Urinary bladder (tissue), 3 donors: ENCODE measurements at regions not wholly inside any gene's neighbourhood (a gene's known extent, or its start where the extent isn't known, plus 50 kb on each side); places are given as distances from the start of the nearest gene placed in this dataset.
A peak's percentile ranks its signal among the peaks of the same experiment; 100 is the strongest.

Experiments
- DNase-seq: peaks from one replicate; pipeline ENCODE4 v3.0.0-alpha.2; 2015; ENCODE audit errors: extremely low spot score
- H3K27ac ChIP-seq: one replicate; pipeline ENCODE4 v1.5.1; 2013; ENCODE audit warnings: low read depth, mild to moderate bottlenecking, moderate library complexity
- H3K36me3 ChIP-seq: one replicate; pipeline ENCODE4 v1.6.1; 2013; ENCODE audit warnings: mild to moderate bottlenecking, moderate library complexity; ENCODE audit not compliant: insufficient read depth
- H3K4me1 ChIP-seq: one replicate; pipeline ENCODE4 v1.6.1; 2013; ENCODE audit warnings: mild to moderate bottlenecking, moderate library complexity; ENCODE audit not compliant: insufficient read depth
- H3K4me3 ChIP-seq: one replicate; pipeline ENCODE4 v1.5.1; 2013; ENCODE audit warnings: low read depth, low read length
- WGBS: extraction: QIAGEN DNeasy Blood & Tissue Kit; methylation state at CpG from one replicate; pipeline ENCODE4 v1.1.7; 2013; 5-methylcytosine and 5-hydroxymethylcytosine counted together
- donor health status: healthy with polysubstance abuse.
- donor health status: healthy.

- no peak overlapping the region for H3K4me3 ChIP-seq
- no peaks in the 10 kb centered on the region for H3K36me3 ChIP-seq
- no peaks in the 10 kb centered on the region for H3K4me1 ChIP-seq
- H3K27ac ChIP-seq = no peak overlapping the region
- DNase-seq = no peak
Observed at GRCh38 chr1:87803375-87803774, 474.7 kb downstream of the LMO4 start.

GRCh38 chr1:87804128-87804527 lies 475.4 kb downstream of the LMO4 start:
- H3K27ac ChIP-seq = no peak overlapping the region
- H3K4me3 ChIP-seq = no peak overlapping the region
- no peaks in the 10 kb centered on the region for H3K36me3 ChIP-seq
- H3K4me1 ChIP-seq = no peaks in the 10 kb centered on the region
- DNase-seq = no peak
- 98% methylated on average over 2 of the region's 2 CpGs for WGBS

- peak; percentile 71 for DNase-seq
- WGBS = 29% methylated on average over 14 of the region's 14 CpGs
- H3K4me3 ChIP-seq = peak overlapping the region; percentile 23
- H3K36me3 ChIP-seq = no peaks in the 10 kb centered on the region
- no peaks in the 10 kb centered on the region for H3K4me1 ChIP-seq
- no peak overlapping the region for H3K27ac ChIP-seq
Observed at GRCh38 chr1:87805666-87806378, 477.1 kb downstream of the LMO4 start.

GRCh38 chr1:87806379-87807094 lies 477.9 kb downstream of the LMO4 start:
- Histone ChIP-seq H3K36me3 (no peaks in the 10 kb centered on the region), H3K4me1 (no peaks in the 10 kb centered on the region), H3K4me3 (peak overlapping the region; percentile 23), H3K27ac (no peak overlapping the region)
- WGBS = 47% methylated on average over 6 of the region's 6 CpGs
- no peak for DNase-seq

GRCh38 chr1:87810166-87810565 lies 481.5 kb downstream of the LMO4 start:
- 74% methylated on average over 1 of the region's 1 CpG for WGBS
- DNase-seq = no peak
- Histone ChIP-seq H3K27ac (no peak overlapping the region), H3K4me1 (no peaks in the 10 kb centered on the region), H3K4me3 (no peak overlapping the region), H3K36me3 (no peaks in the 10 kb centered on the region)

- no peak for DNase-seq
- no peak overlapping the region for H3K4me3 ChIP-seq
- 89% methylated on average over 6 of the region's 6 CpGs for WGBS
- H3K4me1 ChIP-seq = no peaks in the 10 kb centered on the region
- no peaks in the 10 kb centered on the region for H3K36me3 ChIP-seq
- H3K27ac ChIP-seq = no peak overlapping the region
Observed at GRCh38 chr1:87812871-87813577, 484.3 kb downstream of the LMO4 start.

- H3K4me3 ChIP-seq = no peak overlapping the region
- no peak for DNase-seq
- H3K36me3 ChIP-seq = no peaks in the 10 kb centered on the region
- no peaks in the 10 kb centered on the region for H3K4me1 ChIP-seq
- 67% methylated on average over 1 of the region's 1 CpG for WGBS
- H3K27ac ChIP-seq = no peak overlapping the region
Observed at GRCh38 chr1:87814573-87814972, 485.9 kb downstream of the LMO4 start.

GRCh38 chr1:87816646-87817045 lies 488.0 kb downstream of the LMO4 start:
- H3K36me3 ChIP-seq = no peaks in the 10 kb centered on the region
- no peak for DNase-seq
- no peak overlapping the region for H3K27ac ChIP-seq
- 29% methylated on average over 3 of the region's 3 CpGs for WGBS
- no peaks in the 10 kb centered on the region for H3K4me1 ChIP-seq
- no peak overlapping the region for H3K4me3 ChIP-seq

GRCh38 chr1:87820668-87821334 lies 492.1 kb downstream of the LMO4 start:
- Histone ChIP-seq H3K27ac (no peak overlapping the region), H3K36me3 (no peaks in the 10 kb centered on the region), H3K4me1 (no peaks in the 10 kb centered on the region), H3K4me3 (no peak overlapping the region)
- DNase-seq = no peak
- WGBS = 48% methylated on average over 8 of the region's 8 CpGs

- no peaks in the 10 kb centered on the region for H3K4me1 ChIP-seq
- no peak overlapping the region for H3K27ac ChIP-seq
- H3K4me3 ChIP-seq = no peak overlapping the region
- 94% methylated on average over 5 of the region's 5 CpGs for WGBS
- no peaks in the 10 kb centered on the region for H3K36me3 ChIP-seq
- no peak for DNase-seq
Observed at GRCh38 chr1:87821335-87821697, 492.6 kb downstream of the LMO4 start.

GRCh38 chr1:87826681-87827251 lies 498.1 kb downstream of the LMO4 start:
- Histone ChIP-seq H3K27ac (no peak overlapping the region), H3K4me1 (no peaks in the 10 kb centered on the region), H3K36me3 (no peaks in the 10 kb centered on the region), H3K4me3 (peak overlapping the region; percentile 8)
- peak; percentile 63 for DNase-seq
- WGBS = 35% methylated on average over 7 of the region's 7 CpGs

GRCh38 chr1:87829360-87829759 lies 500.7 kb downstream of the LMO4 start:
- H3K4me1 ChIP-seq = no peaks in the 10 kb centered on the region
- DNase-seq = no peak
- 96% methylated on average over 4 of the region's 4 CpGs for WGBS
- no peak overlapping the region for H3K27ac ChIP-seq
- no peaks in the 10 kb centered on the region for H3K36me3 ChIP-seq
- no peak overlapping the region for H3K4me3 ChIP-seq

- no peak for DNase-seq
- no peak overlapping the region for H3K27ac ChIP-seq
- WGBS = 62% methylated on average over 1 of the region's 1 CpG
- no peaks in the 10 kb centered on the region for H3K4me1 ChIP-seq
- no peak overlapping the region for H3K4me3 ChIP-seq
- no peaks in the 10 kb centered on the region for H3K36me3 ChIP-seq
Observed at GRCh38 chr1:87830432-87830978, 501.8 kb downstream of the LMO4 start.
